NCI-H1417 (cell line): ENCODE measurements at regions not wholly inside any gene's neighbourhood (a gene's known extent, or its start where the extent isn't known, plus 50 kb on each side); places are given as distances from the start of the nearest gene placed in this dataset.

Experiments used
- DNase-seq, 3 experiments: peaks; one replicate each; lab custom pipeline; 2025; lab: John Stamatoyannopoulos, UW

- no peak for DNase-seq
Measured at GRCh38 chr5:176176231-176176630, 62.0 kb upstream of the SIMC1 start.

- DNase-seq = no peak
Measured at GRCh38 chr5:176178789-176179188, 59.4 kb upstream of the SIMC1 start.

- no peak for DNase-seq
Measured at GRCh38 chr5:176180339-176180738, 57.9 kb upstream of the SIMC1 start.

- DNase-seq = no peak
Measured at GRCh38 chr5:176180781-176181180, 57.4 kb upstream of the SIMC1 start.

GRCh38 chr5:176181271-176181855, 56.9 kb upstream of the SIMC1 start:
- DNase-seq = no peak

- DNase-seq = peak; percentile 65 to 93 (median 93)
Measured at GRCh38 chr5:176183321-176184074, 54.7 kb upstream of the SIMC1 start.

GRCh38 chr5:176184608-176185132, 53.6 kb upstream of the SIMC1 start:
- DNase-seq = no peak

- DNase-seq = peak in 2 of 3 experiments; percentile 1 to 25
Measured at GRCh38 chr5:176185133-176185733, 53.0 kb upstream of the SIMC1 start.

GRCh38 chr5:176186107-176186506, 52.1 kb upstream of the SIMC1 start:
- DNase-seq = no peak

GRCh38 chr5:176187276-176188062, 50.8 kb upstream of the SIMC1 start:
- peak in 1 of 3 experiments; percentile 10 for DNase-seq

- no peak for DNase-seq
Measured at GRCh38 chr5:176188085-176188484, 50.1 kb upstream of the SIMC1 start.
